ENCODE measurements at regions not wholly inside any gene's neighbourhood (a gene's known extent, or its start where the extent isn't known, plus 50 kb on each side); places are given as distances from the start of the nearest gene placed in this dataset.
A peak's percentile ranks its signal among the peaks of the same experiment; 100 is the strongest.

DNA sequence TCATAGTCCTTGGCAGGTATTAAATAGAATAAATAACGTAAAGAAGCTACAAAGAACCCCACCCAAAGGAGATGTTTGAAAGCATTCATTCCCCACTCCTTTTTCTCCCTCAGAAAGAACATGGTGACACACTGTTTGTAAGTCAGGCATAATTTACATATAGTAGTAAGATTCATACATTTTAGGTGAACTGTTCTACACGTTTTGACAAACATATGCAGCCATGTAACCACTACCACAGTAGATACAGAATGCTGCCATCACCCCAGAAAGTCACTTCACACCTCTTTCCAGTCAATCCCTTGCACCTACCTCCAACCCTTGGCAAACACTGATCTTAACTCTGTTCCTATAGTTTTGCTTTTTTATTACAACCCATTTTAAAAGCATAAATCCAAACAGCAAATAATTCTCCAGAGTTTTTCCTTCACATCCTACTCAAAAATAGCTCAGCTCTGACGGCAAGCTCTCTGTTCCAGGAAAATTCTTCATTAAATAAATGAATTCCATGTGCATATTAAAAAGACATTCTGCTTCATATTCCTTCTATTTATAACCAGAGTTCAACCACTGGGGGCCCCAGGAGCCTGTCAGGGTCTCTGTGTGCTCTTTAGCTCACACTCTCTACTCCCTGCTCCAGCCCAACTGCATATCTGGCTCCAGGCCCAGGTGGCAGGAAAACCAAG lies 258.8 kb downstream of the PLPP3 start:
- Histone ChIP-seq H3K36me3 (ENCODE audit: control insufficient read depth in 4 of 4, insufficient read depth in 4 of 4, low read length in 4 of 4) (no peaks in the 10 kb centered on the region), H3K4me3 (no peak overlapping the region), H3K27ac (ENCODE audit: low read depth in 1 of 2, low read length in 1 of 2) (no peak overlapping the region), H3K9ac (ENCODE audit: insufficient read depth in 1 of 2, low read length in 2 of 2) (no peak overlapping the region), H3K27me3 (ENCODE audit: control insufficient read depth in 3 of 3, insufficient read depth in 3 of 3, low read length in 2 of 3) (no peaks in the 10 kb centered on the region), H3K4me1 (ENCODE audit: control insufficient read depth in 5 of 5, insufficient read depth in 5 of 5, low read length in 5 of 5) (peaks cover 0 to 16% (median 3%) of the 10 kb centered on the region in 5 donors), H3K9me3 (ENCODE audit: control insufficient read depth in 4 of 4, insufficient read depth in 3 of 4, low read length in 3 of 4) (no peaks in the 10 kb centered on the region)
- TF ChIP-seq, protein P1, sequence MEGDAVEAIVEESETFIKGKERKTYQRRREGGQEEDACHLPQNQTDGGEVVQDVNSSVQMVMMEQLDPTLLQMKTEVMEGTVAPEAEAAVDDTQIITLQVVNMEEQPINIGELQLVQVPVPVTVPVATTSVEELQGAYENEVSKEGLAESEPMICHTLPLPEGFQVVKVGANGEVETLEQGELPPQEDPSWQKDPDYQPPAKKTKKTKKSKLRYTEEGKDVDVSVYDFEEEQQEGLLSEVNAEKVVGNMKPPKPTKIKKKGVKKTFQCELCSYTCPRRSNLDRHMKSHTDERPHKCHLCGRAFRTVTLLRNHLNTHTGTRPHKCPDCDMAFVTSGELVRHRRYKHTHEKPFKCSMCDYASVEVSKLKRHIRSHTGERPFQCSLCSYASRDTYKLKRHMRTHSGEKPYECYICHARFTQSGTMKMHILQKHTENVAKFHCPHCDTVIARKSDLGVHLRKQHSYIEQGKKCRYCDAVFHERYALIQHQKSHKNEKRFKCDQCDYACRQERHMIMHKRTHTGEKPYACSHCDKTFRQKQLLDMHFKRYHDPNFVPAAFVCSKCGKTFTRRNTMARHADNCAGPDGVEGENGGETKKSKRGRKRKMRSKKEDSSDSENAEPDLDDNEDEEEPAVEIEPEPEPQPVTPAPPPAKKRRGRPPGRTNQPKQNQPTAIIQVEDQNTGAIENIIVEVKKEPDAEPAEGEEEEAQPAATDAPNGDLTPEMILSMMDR (IDR thresholded peaks at IDR 0.05; ENCODE audit: control extremely low read depth, extremely low read depth), result no peak
- ATAC-seq (ENCODE audit: insufficient read depth, low FRiP score), result no peak
- peak; percentile 38 to 60 (median 59) for DNase-seq
- 67 to 88% methylated on average over 3 of the region's 3 CpGs for WGBS, 2 donors

DNA sequence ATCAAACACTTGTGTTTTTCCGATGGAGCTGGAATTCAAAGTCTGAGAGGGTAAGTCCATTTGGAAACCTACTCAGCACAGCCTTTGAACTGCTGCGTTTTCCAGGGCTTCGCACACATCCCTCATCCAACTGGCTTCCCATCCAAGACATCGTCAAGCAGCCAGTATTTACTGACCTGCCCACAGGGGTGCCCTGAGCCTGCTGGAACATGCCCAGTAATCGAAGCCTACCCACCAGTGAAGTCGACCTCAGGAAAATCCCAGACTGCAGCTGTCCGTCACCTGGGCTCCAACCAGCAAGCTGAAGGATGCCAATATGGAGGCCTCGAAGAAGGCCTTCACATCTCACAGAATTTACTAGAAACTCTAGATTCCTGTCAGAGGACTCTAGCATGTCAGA lies 261.6 kb downstream of the PLPP3 start:
- Histone ChIP-seq H3K36me3 (ENCODE audit: control insufficient read depth in 4 of 4, insufficient read depth in 4 of 4, low read length in 4 of 4) (no peaks in the 10 kb centered on the region), H3K4me3 (no peak overlapping the region), H3K27me3 (ENCODE audit: control insufficient read depth in 3 of 3, insufficient read depth in 3 of 3, low read length in 2 of 3) (no peaks in the 10 kb centered on the region), H3K4me1 (ENCODE audit: control insufficient read depth in 5 of 5, insufficient read depth in 5 of 5, low read length in 5 of 5) (peaks cover 0 to 16% (median 3%) of the 10 kb centered on the region in 5 donors), H3K27ac (ENCODE audit: low read depth in 1 of 2, low read length in 1 of 2) (no peak overlapping the region), H3K9me3 (ENCODE audit: control insufficient read depth in 4 of 4, insufficient read depth in 3 of 4, low read length in 3 of 4) (peaks cover 0 to 5% (median 2%) of the 10 kb centered on the region in 4 donors), H3K9ac (ENCODE audit: insufficient read depth in 1 of 2, low read length in 2 of 2) (no peak overlapping the region)
- 96 to 97% methylated on average over 8 of the region's 8 CpGs for WGBS, 2 donors
- ATAC-seq (ENCODE audit: insufficient read depth, low FRiP score) (no peak), DNase-seq (no peak)
- TF ChIP-seq, protein P1 (IDR thresholded peaks at IDR 0.05; ENCODE audit: control extremely low read depth, extremely low read depth), result no peak

DNA sequence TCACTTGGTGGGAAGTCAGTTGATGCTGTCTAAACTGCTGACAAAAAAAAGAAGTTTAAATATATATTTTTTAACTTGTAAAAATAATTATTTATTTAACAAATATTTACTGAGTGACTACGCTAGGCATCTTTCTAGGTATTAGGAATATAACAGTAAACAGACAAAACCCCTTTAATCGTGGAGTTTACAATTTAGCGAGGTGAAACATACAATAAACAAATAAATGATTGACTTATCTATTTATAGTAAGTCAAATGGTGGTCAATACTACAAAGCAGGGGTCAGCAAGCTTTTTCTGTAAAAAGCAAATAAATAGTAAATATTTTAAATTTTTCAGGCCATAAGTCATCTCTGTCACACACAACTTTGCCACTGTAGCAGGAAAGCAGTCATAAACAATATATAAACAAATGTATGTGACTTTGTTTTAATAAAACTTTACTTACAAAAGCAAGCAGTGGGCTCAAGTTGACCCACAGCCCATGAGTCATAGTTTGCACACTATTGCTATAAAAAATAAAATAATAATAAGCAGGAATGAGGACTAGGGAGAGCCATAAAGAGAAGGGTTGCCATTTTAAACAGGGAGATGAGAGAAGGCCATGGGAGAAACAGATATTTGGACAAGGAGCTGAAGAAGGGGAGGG lies 263.9 kb downstream of the PLPP3 start:
- 90 to 95% methylated on average over 3 of the region's 3 CpGs for WGBS, 2 donors
- no peak overlapping the region for H3K4me3 ChIP-seq
- ATAC-seq (ENCODE audit: insufficient read depth, low FRiP score), result no peak
- peaks cover 0 to 5% (median 2%) of the 10 kb centered on the region in 4 donors for H3K9me3 ChIP-seq (ENCODE audit: control insufficient read depth in 4 of 4, insufficient read depth in 3 of 4, low read length in 3 of 4)
- TF ChIP-seq, protein P1 (IDR thresholded peaks at IDR 0.05; ENCODE audit: control extremely low read depth, extremely low read depth), result no peak
- no peak overlapping the region for H3K9ac ChIP-seq (ENCODE audit: insufficient read depth in 1 of 2, low read length in 2 of 2)
- no peaks in the 10 kb centered on the region for H3K36me3 ChIP-seq (ENCODE audit: control insufficient read depth in 4 of 4, insufficient read depth in 4 of 4, low read length in 4 of 4)
- no peak for DNase-seq
- no peaks in the 10 kb centered on the region for H3K27me3 ChIP-seq (ENCODE audit: control insufficient read depth in 3 of 3, insufficient read depth in 3 of 3, low read length in 2 of 3)
- no peak overlapping the region for H3K27ac ChIP-seq (ENCODE audit: low read depth in 1 of 2, low read length in 1 of 2)
- peaks cover 0 to 8% (median 0%) of the 10 kb centered on the region in 5 donors for H3K4me1 ChIP-seq (ENCODE audit: control insufficient read depth in 5 of 5, insufficient read depth in 5 of 5, low read length in 5 of 5)
